ENCODE measurements at regions not wholly inside any gene's neighbourhood (a gene's known extent, or its start where the extent isn't known, plus 50 kb on each side); places are given as distances from the start of the nearest gene placed in this dataset.

- no peak for TF ChIP-seq CTCF (IDR thresholded peaks at IDR 0.05)
- TF ChIP-seq POLR2AphosphoS5 (IDR thresholded peaks at IDR 0.05): no peak
- TF ChIP-seq POLR2A (IDR thresholded peaks at IDR 0.05): no peak
Measured at GRCh38 chr2:49444005-49444404, 289.7 kb upstream of the FSHR start.
